ENCODE measurements at regions not wholly inside any gene's neighbourhood (a gene's known extent, or its start where the extent isn't known, plus 50 kb on each side); places are given as distances from the start of the nearest gene placed in this dataset.
A peak's percentile ranks its signal among the peaks of the same experiment; 100 is the strongest.

GRCh38 chr1:56416495-56416894, 162.9 kb downstream of the PLPP3 start (continued):
- no peak for TF ChIP-seq NFE2 (CRISPR knock-in tag; IDR thresholded peaks at IDR 0.05)
- no peak for TF ChIP-seq DMTF1 (CRISPR knock-in tag; IDR thresholded peaks at IDR 0.05)
- TF ChIP-seq RERE (CRISPR knock-in tag; IDR thresholded peaks at IDR 0.05; ENCODE audit: low read depth): no peak
- TF ChIP-seq CTCF (CRISPR knock-in tag; IDR thresholded peaks at IDR 0.05): peak; percentile 61
- TF ChIP-seq ZNF550 (CRISPR knock-in tag; IDR thresholded peaks at IDR 0.05; ENCODE audit: borderline replicate concordance): no peak
- TF ChIP-seq SNRNP70 (IDR thresholded peaks at IDR 0.05; ENCODE audit: low read depth, low read length): no peak
- TF ChIP-seq ZBTB44 (CRISPR knock-in tag; IDR thresholded peaks at IDR 0.05): no peak
- TF ChIP-seq CENPBD1 (CRISPR knock-in tag; IDR thresholded peaks at IDR 0.05; ENCODE audit: borderline replicate concordance, low read depth): no peak
- TF ChIP-seq KDM1A (CRISPR knock-in tag; IDR thresholded peaks at IDR 0.05): peak; percentile 87
- TF ChIP-seq ZNF136 (CRISPR knock-in tag; IDR thresholded peaks at IDR 0.05; ENCODE audit: low read depth): no peak
- peak; percentile 78 for TF ChIP-seq MED1 (CRISPR knock-in tag; IDR thresholded peaks at IDR 0.05)
- no peak for TF ChIP-seq ZNF282 (IDR thresholded peaks at IDR 0.05; ENCODE audit: partially characterized antibody)
- TF ChIP-seq MAX (IDR thresholded peaks at IDR 0.05): 0 out of 2 replicates have a peak, but pooled peaks have one; percentile 50
- TF ChIP-seq THAP9 (CRISPR knock-in tag; IDR thresholded peaks at IDR 0.05; ENCODE audit: borderline replicate concordance): no peak
- TF ChIP-seq ZNF274 (CRISPR knock-in tag; IDR thresholded peaks at IDR 0.05): no peak
